Superior temporal gyrus (tissue), 1 donor: ENCODE measurements at regions not wholly inside any gene's neighbourhood (a gene's known extent, or its start where the extent isn't known, plus 50 kb on each side); places are given as distances from the start of the nearest gene placed in this dataset.

Experiments
- DNase-seq: peaks from one replicate; pipeline ENCODE4 v3.0.0-alpha.2; 2016; ENCODE audit errors: extremely low spot score

- no peak for DNase-seq
Measured at GRCh38 chr7:54701982-54702381, 57.0 kb downstream of the SEC61G start.

- DNase-seq = no peak
Measured at GRCh38 chr7:54699715-54700114, 59.3 kb downstream of the SEC61G start.

- DNase-seq = no peak
Measured at GRCh38 chr7:54697659-54698186, 61.3 kb downstream of the SEC61G start.

GRCh38 chr7:54690892-54691291, 68.1 kb downstream of the SEC61G start:
- DNase-seq = no peak

- no peak for DNase-seq
Measured at GRCh38 chr7:54690050-54690443, 69.0 kb downstream of the SEC61G start.

- DNase-seq = peak; percentile 53
Measured at GRCh38 chr7:54689394-54690049, 69.5 kb downstream of the SEC61G start.

GRCh38 chr7:54687462-54688212, 71.4 kb downstream of the SEC61G start:
- DNase-seq = no peak

- DNase-seq = no peak
Measured at GRCh38 chr7:54680377-54681005, 78.5 kb downstream of the SEC61G start.

GRCh38 chr7:54679490-54679817, 79.6 kb downstream of the SEC61G start:
- no peak for DNase-seq

GRCh38 chr7:54678763-54679489, 80.1 kb downstream of the SEC61G start:
- no peak for DNase-seq

- DNase-seq = no peak
Measured at GRCh38 chr7:54674891-54675290, 84.1 kb downstream of the SEC61G start.

- DNase-seq = no peak
Measured at GRCh38 chr7:54672519-54672918, 86.5 kb downstream of the SEC61G start.

- peak; percentile 71 for DNase-seq
Measured at GRCh38 chr7:54664235-54665228, 94.5 kb downstream of the SEC61G start.

- DNase-seq = peak; percentile 22
Measured at GRCh38 chr7:54663603-54664234, 95.3 kb downstream of the SEC61G start.

- no peak for DNase-seq
Measured at GRCh38 chr7:54663186-54663585, 95.8 kb downstream of the SEC61G start.

GRCh38 chr7:54662701-54663100, 96.3 kb downstream of the SEC61G start:
- no peak for DNase-seq

- no peak for DNase-seq
Measured at GRCh38 chr7:54653905-54654304, 105.1 kb downstream of the SEC61G start.

GRCh38 chr7:54643064-54643463, 100.9 kb downstream of the VSTM2A start:
- DNase-seq = no peak

- DNase-seq = no peak
Measured at GRCh38 chr7:54637712-54638396, 95.7 kb downstream of the VSTM2A start.

GRCh38 chr7:54632696-54633095, 90.5 kb downstream of the VSTM2A start:
- DNase-seq = no peak
